HG02981 (cell line): ENCODE measurements at regions not wholly inside any gene's neighbourhood (a gene's known extent, or its start where the extent isn't known, plus 50 kb on each side); places are given as distances from the start of the nearest gene placed in this dataset.
"Not testable (repeated sequence)": the region's sequence is repeated elsewhere in the genome, so short reads cannot be mapped to it uniquely, and the experiment has no call there.

Experiments used
- ATAC-seq: cut with Tn5 transposase; IDR thresholded peaks from one replicate; pipeline ENCODE4 v1.9.1; 2021; ENCODE audit warnings: mild to moderate bottlenecking, moderate library complexity; ENCODE audit not compliant: unreplicated experiment

- no peak for ATAC-seq
Observed at GRCh38 chr3:105281989-105282388, 84.7 kb upstream of the ALCAM start.

DNA sequence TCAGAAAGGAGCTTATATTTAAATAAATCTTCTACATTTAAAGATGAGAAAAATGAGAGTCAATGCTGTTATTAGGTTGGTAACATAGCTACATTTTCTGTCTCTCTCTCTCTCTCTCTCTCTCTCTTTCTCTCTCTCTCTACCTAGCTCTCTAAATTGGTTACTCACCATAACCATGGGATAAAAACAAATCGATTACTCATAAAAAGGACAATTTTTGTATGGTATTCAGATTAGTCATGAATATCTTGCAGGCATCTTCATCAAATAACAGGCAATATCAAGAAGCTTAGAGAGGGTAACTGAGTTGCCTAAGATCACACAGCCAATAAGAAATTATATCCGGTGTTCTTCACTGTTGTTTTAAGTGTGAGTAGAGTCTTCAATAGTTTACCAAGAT lies 81.8 kb upstream of the ALCAM start:
- no peak for ATAC-seq

DNA sequence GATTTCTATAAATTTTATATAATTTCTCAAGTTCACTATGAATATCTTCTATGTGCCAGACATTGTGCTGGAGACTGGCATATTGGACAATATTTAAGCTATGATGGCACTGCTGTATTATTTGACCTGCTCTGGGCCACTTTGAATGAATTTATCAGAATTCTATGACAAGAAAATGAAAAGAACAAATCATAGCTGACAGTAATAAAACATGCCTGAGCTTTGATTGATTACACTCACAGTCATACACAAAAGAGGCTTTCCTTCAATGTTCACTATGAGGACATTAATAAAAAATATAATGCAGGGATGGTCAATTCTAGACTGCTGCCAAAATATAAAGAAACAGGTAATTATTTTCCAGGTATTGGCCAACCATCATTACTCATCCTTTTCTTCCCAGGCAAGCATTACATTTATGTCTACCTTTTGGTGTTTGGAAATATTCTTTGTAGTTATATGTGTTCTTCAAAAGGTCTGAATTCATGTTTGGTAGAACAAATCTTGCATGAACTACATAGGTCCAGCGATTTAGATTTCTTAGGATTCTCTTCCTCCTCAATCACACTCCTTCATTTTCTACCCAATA lies 81.0 kb upstream of the ALCAM start:
- ATAC-seq, result no peak

GRCh38 chr3:105293441-105293840 lies 73.3 kb upstream of the ALCAM start:
- no peak for ATAC-seq

DNA sequence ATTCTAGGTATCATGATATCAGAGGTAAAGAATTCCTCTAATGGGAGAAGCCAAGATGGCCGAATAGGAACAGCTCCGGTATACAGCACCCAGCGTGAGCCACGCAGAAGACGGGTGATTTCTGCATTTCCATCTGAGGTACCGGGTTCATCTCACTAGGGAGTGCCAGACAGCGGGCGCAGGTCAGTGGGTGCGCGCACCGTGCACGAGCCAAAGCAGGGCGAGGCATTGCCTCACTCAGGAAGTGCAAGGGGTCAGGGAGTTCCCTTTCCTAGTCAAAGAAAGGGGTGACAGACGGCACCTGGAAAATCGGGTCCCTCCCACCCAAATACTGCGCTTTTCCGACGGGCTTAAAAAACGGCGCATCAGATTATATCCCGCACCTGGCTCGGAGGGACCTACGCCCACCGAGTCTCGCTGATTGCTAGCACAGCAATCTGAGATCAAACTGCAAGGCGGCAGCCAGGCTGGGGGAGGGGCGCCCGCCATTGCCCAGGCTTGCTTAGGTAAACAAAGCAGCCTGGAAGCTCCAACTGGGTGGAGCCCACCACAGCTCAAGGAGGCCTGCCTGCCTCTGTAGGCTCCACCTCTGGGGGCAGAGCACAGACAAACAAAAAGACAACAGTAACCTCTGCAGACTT lies 70.4 kb upstream of the ALCAM start:
- not testable (repeated sequence) for ATAC-seq

GRCh38 chr3:105304487-105304886 lies 62.2 kb upstream of the ALCAM start:
- no peak for ATAC-seq

DNA sequence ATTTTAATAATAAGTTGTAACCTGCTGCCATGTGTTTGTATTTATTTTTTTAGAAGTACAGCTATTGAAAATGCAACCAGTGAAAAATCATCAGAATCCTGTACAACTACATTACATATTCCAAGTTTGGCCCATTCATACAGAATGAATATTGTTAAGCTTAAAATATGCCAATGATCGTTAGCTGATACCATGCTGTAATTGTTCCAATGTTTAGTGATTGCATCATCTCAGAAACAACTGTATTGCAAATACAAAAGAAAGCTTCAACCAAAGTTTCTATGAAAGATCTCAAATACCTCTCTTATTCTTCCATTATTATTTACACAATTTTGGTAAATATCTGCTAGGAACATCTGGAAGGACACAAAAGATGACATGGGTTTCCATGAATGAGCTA lies 51.6 kb upstream of the ALCAM start:
- ATAC-seq, result no peak

GRCh38 chr3:105315815-105316214 lies 50.9 kb upstream of the ALCAM start:
- ATAC-seq, result no peak

DNA sequence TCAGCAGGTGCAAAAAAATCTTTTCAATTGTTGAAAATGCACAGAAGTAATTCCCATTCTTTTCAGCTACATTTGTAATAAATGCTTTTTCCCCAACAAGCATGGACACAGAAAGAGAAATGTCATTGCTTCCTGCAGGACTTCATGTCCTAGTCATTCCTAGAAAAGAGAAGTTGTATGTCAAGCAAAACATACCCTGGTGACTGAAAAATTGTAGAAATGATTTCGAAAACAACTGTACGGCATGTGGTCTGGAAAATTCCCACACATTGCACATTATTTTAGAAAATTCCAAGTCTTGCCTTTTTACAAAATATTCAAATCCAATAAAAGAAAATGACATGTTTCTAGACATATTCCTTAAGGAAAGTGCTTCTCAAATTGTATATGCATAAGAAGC lies 50.4 kb upstream of the ALCAM start:
- no peak for ATAC-seq
